H1 (cell line): ENCODE measurements at regions not wholly inside any gene's neighbourhood (a gene's known extent, or its start where the extent isn't known, plus 50 kb on each side); places are given as distances from the start of the nearest gene placed in this dataset.

ENCODE experiments used
- FOSL1 ChIP-seq: IDR thresholded peaks from 2 replicates; pipeline ENCODE4 v1.6.1; 2011; ENCODE audit warnings: mild to moderate bottlenecking, low read depth, low read length, moderate library complexity; ENCODE audit not compliant: insufficient read depth
- KDM1A ChIP-seq: fragments of 200-600, 300-600 bp; sonication (generic); IDR thresholded peaks from 2 replicates; pipeline ENCODE4 v1.7.1; 2016; ENCODE audit warnings: mild to moderate bottlenecking, low read length, borderline replicate concordance
- NRF1 ChIP-seq: IDR thresholded peaks from 2 replicates; pipeline ENCODE4 v1.6.1; 2011; ENCODE audit warnings: mild to moderate bottlenecking, low read depth, low read length, improper control_type of control experiment
- POLR2A ChIP-seq, 2 experiments: IDR thresholded peaks; 1 replicate in 1 of 2; 2 replicates in 1 of 2; pipeline ENCODE4 v1.6.1; 2011; ENCODE audit warnings: low read depth in 2 of 2, low read length in 2 of 2, mild to moderate bottlenecking in 2 of 2; ENCODE audit errors: control extremely low read depth in 1 of 2
- RBBP5 ChIP-seq: IDR thresholded peaks from 2 replicates; pipeline ENCODE4 v1.7.1; 2012; ENCODE audit warnings: low read depth, mild to moderate bottlenecking, inconsistent platforms, low read length, moderate library complexity, borderline replicate concordance
- TBP ChIP-seq: IDR thresholded peaks from 2 replicates; pipeline ENCODE4 v1.6.1; 2011; ENCODE audit warnings: low read depth, low read length, improper control_type of control experiment

GRCh38 chr3:64293121-64293520 is 67.9 kb upstream of the PRICKLE2 start (continued):
- TF ChIP-seq TBP (no peak), RBBP5 (no peak), NRF1 (no peak), FOSL1 (no peak), POLR2A (IDR thresholded peaks at IDR 0.05; ENCODE audit: control extremely low read depth in 1 of 2, low read depth in 2 of 2, low read length in 2 of 2) (no peak), KDM1A (no peak)
